ENCODE measurements at regions not wholly inside any gene's neighbourhood (a gene's known extent, or its start where the extent isn't known, plus 50 kb on each side); places are given as distances from the start of the nearest gene placed in this dataset.

- no peaks in the 10 kb centered on the region for H3K4me1 ChIP-seq (ENCODE audit: control insufficient read depth, insufficient read depth, low read length)
- CTCF ChIA-PET: no interaction called here
- in situ Hi-C loops (cut with HindIII; ENCODE audit: low pct_unique_long_range_greater_than_20kb, low sequenced_read_pairs): no loop called here
- intact Hi-C loops (cut with micrococcal nuclease; ENCODE audit: unreplicated experiment): no loop called here
- POLR2A ChIA-PET: no interaction called here
- TF ChIP-seq, protein P1, sequence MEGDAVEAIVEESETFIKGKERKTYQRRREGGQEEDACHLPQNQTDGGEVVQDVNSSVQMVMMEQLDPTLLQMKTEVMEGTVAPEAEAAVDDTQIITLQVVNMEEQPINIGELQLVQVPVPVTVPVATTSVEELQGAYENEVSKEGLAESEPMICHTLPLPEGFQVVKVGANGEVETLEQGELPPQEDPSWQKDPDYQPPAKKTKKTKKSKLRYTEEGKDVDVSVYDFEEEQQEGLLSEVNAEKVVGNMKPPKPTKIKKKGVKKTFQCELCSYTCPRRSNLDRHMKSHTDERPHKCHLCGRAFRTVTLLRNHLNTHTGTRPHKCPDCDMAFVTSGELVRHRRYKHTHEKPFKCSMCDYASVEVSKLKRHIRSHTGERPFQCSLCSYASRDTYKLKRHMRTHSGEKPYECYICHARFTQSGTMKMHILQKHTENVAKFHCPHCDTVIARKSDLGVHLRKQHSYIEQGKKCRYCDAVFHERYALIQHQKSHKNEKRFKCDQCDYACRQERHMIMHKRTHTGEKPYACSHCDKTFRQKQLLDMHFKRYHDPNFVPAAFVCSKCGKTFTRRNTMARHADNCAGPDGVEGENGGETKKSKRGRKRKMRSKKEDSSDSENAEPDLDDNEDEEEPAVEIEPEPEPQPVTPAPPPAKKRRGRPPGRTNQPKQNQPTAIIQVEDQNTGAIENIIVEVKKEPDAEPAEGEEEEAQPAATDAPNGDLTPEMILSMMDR (IDR thresholded peaks at IDR 0.05): no peak
- TF ChIP-seq POLR2AphosphoS5 (IDR thresholded peaks at IDR 0.05; ENCODE audit: low read depth, low read length): no peak
- no peak for TF ChIP-seq REST (IDR thresholded peaks at IDR 0.05; ENCODE audit: insufficient read depth in 1 of 2, low read depth in 2 of 2, low read length in 1 of 2)
- no peak for TF ChIP-seq SIN3A (IDR thresholded peaks at IDR 0.05; ENCODE audit: borderline replicate concordance, insufficient read depth, low read depth, low read length)
- TF ChIP-seq TCF7L2 (IDR thresholded peaks at IDR 0.05; ENCODE audit: low read depth, low read length): no peak
- H3K4me3 ChIP-seq (ENCODE audit: low read depth in 2 of 2, low read length in 2 of 2): no peak overlapping the region
- ATAC-seq (no peak), DNase-seq (ENCODE audit: low read depth, low spot score) (no peak)
- H3K27ac ChIP-seq (ENCODE audit: low read length): no peak overlapping the region
- H3K36me3 ChIP-seq (ENCODE audit: control insufficient read depth, insufficient read depth, low read length): no peaks in the 10 kb centered on the region
- no peaks in the 10 kb centered on the region for H3K27me3 ChIP-seq (ENCODE audit: control insufficient read depth, insufficient read depth, low read length)
- H3K9me3 ChIP-seq (ENCODE audit: control insufficient read depth, insufficient read depth, low read depth, low read length): no peaks in the 10 kb centered on the region
- no TSS peak for BruUV-seq (replicated peaks)
These were observed 79.9 kb upstream of the SLC1A3 start for GRCh38 chr5:36526537-36526936.

DNA sequence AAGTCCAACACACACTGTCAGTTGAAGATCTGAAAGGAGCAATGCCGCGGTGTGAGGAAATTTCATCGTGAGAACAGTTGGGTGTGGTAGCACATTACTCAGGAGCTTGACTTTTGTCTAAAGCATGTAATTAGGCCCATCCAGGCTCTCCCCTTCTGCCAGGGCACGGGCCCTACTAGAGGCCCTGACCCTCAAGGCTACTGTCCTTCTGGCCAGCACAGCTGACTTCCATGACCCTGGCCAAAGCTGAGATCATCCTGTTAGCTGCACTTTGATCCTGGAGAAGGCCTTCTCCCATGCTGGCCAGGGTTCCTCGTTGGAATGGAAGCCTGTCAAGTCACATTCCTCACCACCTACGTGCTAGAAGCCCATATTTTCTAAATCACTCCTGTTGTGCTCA is 77.8 kb upstream of the SLC1A3 start:
- TF ChIP-seq, protein P1 (IDR thresholded peaks at IDR 0.05): no peak
- no peak for TF ChIP-seq POLR2AphosphoS5 (IDR thresholded peaks at IDR 0.05; ENCODE audit: low read depth, low read length)
- no peak for TF ChIP-seq SIN3A (IDR thresholded peaks at IDR 0.05; ENCODE audit: borderline replicate concordance, insufficient read depth, low read depth, low read length)
- no peak for TF ChIP-seq REST (IDR thresholded peaks at IDR 0.05; ENCODE audit: insufficient read depth in 1 of 2, low read depth in 2 of 2, low read length in 1 of 2)
- no peak for TF ChIP-seq TCF7L2 (IDR thresholded peaks at IDR 0.05; ENCODE audit: low read depth, low read length)
- DNase-seq (ENCODE audit: low read depth, low spot score) (no peak), ATAC-seq (no peak)
- in situ Hi-C loops (cut with HindIII; ENCODE audit: low pct_unique_long_range_greater_than_20kb, low sequenced_read_pairs): no loop called here
- Histone ChIP-seq H3K4me3 (ENCODE audit: low read depth in 2 of 2, low read length in 2 of 2) (no peak overlapping the region), H3K36me3 (ENCODE audit: control insufficient read depth, insufficient read depth, low read length) (no peaks in the 10 kb centered on the region), H3K4me1 (ENCODE audit: control insufficient read depth, insufficient read depth, low read length) (no peaks in the 10 kb centered on the region), H3K27me3 (ENCODE audit: control insufficient read depth, insufficient read depth, low read length) (no peaks in the 10 kb centered on the region), H3K27ac (ENCODE audit: low read length) (no peak overlapping the region), H3K9me3 (ENCODE audit: control insufficient read depth, insufficient read depth, low read depth, low read length) (no peaks in the 10 kb centered on the region)
- ChIA-PET POLR2A (no interaction called here), CTCF (no interaction called here)
- BruUV-seq (replicated peaks): no TSS peak
- intact Hi-C loops (cut with micrococcal nuclease; ENCODE audit: unreplicated experiment): no loop called here

Measured in Panc1 (cell line).